Erythroblast (primary cell): ENCODE measurements at regions not wholly inside any gene's neighbourhood (a gene's known extent, or its start where the extent isn't known, plus 50 kb on each side); places are given as distances from the start of the nearest gene placed in this dataset.

Experiments used
- GATA1 ChIP-seq: IDR thresholded peaks from 2 replicates; pipeline ENCODE4 v1.6.1; 2011; ENCODE audit warnings: low read depth, mild to moderate bottlenecking, control low read depth, low read length, moderate library complexity
- POLR2A ChIP-seq: IDR thresholded peaks from 2 replicates; pipeline ENCODE4 v1.6.1; 2011; ENCODE audit warnings: mild to moderate bottlenecking, low read length

GRCh38 chr1:219446288-219446687 is 166.6 kb downstream of the ZC3H11B start:
- TF ChIP-seq POLR2A = no peak
- TF ChIP-seq GATA1 = no peak
